ENCODE measurements at regions not wholly inside any gene's neighbourhood (a gene's known extent, or its start where the extent isn't known, plus 50 kb on each side); places are given as distances from the start of the nearest gene placed in this dataset.

- no peak overlapping the region for H3K27ac ChIP-seq (ENCODE audit: low read depth in 1 of 2, low read length in 2 of 2)
- intact Hi-C loops (cut with micrococcal nuclease), result no loop called here
- no peak overlapping the region for H3K4me2 ChIP-seq (replicated peaks; ENCODE audit: extremely low read depth, low read length, poor library complexity, severe bottlenecking)
- H3K4me3 ChIP-seq (replicated peaks in 1 of 3; ENCODE audit: low read depth in 2 of 3, low read length in 3 of 3), result no peak overlapping the region
- H3K36me3 ChIP-seq (replicated peaks in 1 of 2; ENCODE audit: control insufficient read depth in 1 of 2, insufficient read depth in 2 of 2, low read length in 2 of 2), result no peaks in the 10 kb centered on the region
- Mint-ChIP-seq H3K4me3 (no peak overlapping the region), H3K4me1 (no peaks in the 10 kb centered on the region), H3K27ac (no peak overlapping the region), H3K27me3 (ENCODE audit: low read depth in 3 of 3) (peaks cover 0 to 6% (median 0%) of the 10 kb centered on the region in 3 donors), H3K36me3 (no peaks in the 10 kb centered on the region), H3K9me3 (no peaks in the 10 kb centered on the region)
- no peaks in the 10 kb centered on the region for H4K20me1 ChIP-seq (ENCODE audit: insufficient read depth, low read length)
- H3K9me3 ChIP-seq (replicated peaks in 1 of 2; ENCODE audit: control insufficient read depth in 1 of 2, insufficient read depth in 1 of 2, low read length in 2 of 2), result no peaks in the 10 kb centered on the region
- peaks cover 0 to 4% of the 10 kb centered on the region in 2 donors for H3K27me3 ChIP-seq (ENCODE audit: control insufficient read depth in 2 of 2, insufficient read depth in 2 of 2, low read length in 2 of 2)
- no peaks in the 10 kb centered on the region for H3K4me1 ChIP-seq (ENCODE audit: control insufficient read depth in 1 of 2, insufficient read depth in 2 of 2, low read length in 2 of 2)
- H2AFZ ChIP-seq (ENCODE audit: insufficient read depth, low read depth, low read length, poor library complexity, severe bottlenecking), result no peak overlapping the region
- TF ChIP-seq CTCF (IDR thresholded peaks at IDR 0.05), result no peak
- no peaks in the 10 kb centered on the region for H3K79me2 ChIP-seq (ENCODE audit: insufficient read depth, low read length)
- H3K9ac ChIP-seq (ENCODE audit: insufficient read depth, low read length, poor library complexity, severe bottlenecking), result no peak overlapping the region
- DNase-seq, result no peak
- 97% methylated on average over 9 of the region's 9 CpGs for WGBS (ENCODE audit: insufficient coverage)
These were observed 88.8 kb downstream of the BOD1 start for GRCh38 chr5:173527671-173528070.

GRCh38 chr5:173524136-173524535 is 92.3 kb downstream of the BOD1 start:
- Histone ChIP-seq H3K36me3 (replicated peaks in 1 of 2; ENCODE audit: control insufficient read depth in 1 of 2, insufficient read depth in 2 of 2, low read length in 2 of 2) (no peaks in the 10 kb centered on the region), H2AFZ (ENCODE audit: insufficient read depth, low read depth, low read length, poor library complexity, severe bottlenecking) (no peak overlapping the region), H3K4me3 (replicated peaks in 1 of 3; ENCODE audit: low read depth in 2 of 3, low read length in 3 of 3) (no peak overlapping the region), H3K9ac (ENCODE audit: insufficient read depth, low read length, poor library complexity, severe bottlenecking) (no peak overlapping the region), H3K9me3 (replicated peaks in 1 of 2; ENCODE audit: control insufficient read depth in 1 of 2, insufficient read depth in 1 of 2, low read length in 2 of 2) (no peaks in the 10 kb centered on the region), H3K79me2 (ENCODE audit: insufficient read depth, low read length) (no peaks in the 10 kb centered on the region), H3K4me2 (replicated peaks; ENCODE audit: extremely low read depth, low read length, poor library complexity, severe bottlenecking) (no peak overlapping the region), H3K27me3 (ENCODE audit: control insufficient read depth in 2 of 2, insufficient read depth in 2 of 2, low read length in 2 of 2) (peaks cover 2 to 4% of the 10 kb centered on the region in 2 donors), H4K20me1 (ENCODE audit: insufficient read depth, low read length) (no peaks in the 10 kb centered on the region), H3K27ac (ENCODE audit: low read depth in 1 of 2, low read length in 2 of 2) (no peak overlapping the region), H3K4me1 (ENCODE audit: control insufficient read depth in 1 of 2, insufficient read depth in 2 of 2, low read length in 2 of 2) (no peaks in the 10 kb centered on the region)
- peaks cover 0 to 11% (median 6%) of the 10 kb centered on the region in 7 donors for H3K9me3 Mint-ChIP-seq
- WGBS (ENCODE audit: insufficient coverage), result no CpG with 5 or more reads among the region's 3 CpGs
- H3K4me1 Mint-ChIP-seq, result no peaks in the 10 kb centered on the region
- no peak for TF ChIP-seq CTCF (IDR thresholded peaks at IDR 0.05)
- DNase-seq, result no peak
- no peaks in the 10 kb centered on the region for H3K36me3 Mint-ChIP-seq
- no peak overlapping the region for H3K27ac Mint-ChIP-seq
- intact Hi-C loops (cut with micrococcal nuclease), result no loop called here
- peaks cover 2 to 14% (median 5%) of the 10 kb centered on the region in 3 donors for H3K27me3 Mint-ChIP-seq (ENCODE audit: low read depth in 3 of 3)
- no peak overlapping the region for H3K4me3 Mint-ChIP-seq
